Peyer's patch (tissue), 4 donors: ENCODE measurements at regions not wholly inside any gene's neighbourhood (a gene's known extent, or its start where the extent isn't known, plus 50 kb on each side); places are given as distances from the start of the nearest gene placed in this dataset.
A peak's percentile ranks its signal among the peaks of the same experiment; 100 is the strongest.

Experiments
- DNase-seq, 3 donors: peaks; one replicate each; pipeline ENCODE4 v3.0.0-alpha.2; 2017 to 2019
- H3K27ac ChIP-seq, 4 donors: fragments of 200-600 bp; sonication (generic); one replicate each; pipeline ENCODE4 v1.5.1; 2016 to 2019
- H3K27me3 ChIP-seq, 2 donors: fragments of 200-600 bp; sonication (generic); one replicate each; pipeline ENCODE4 v1.5.1; 2019
- H3K36me3 ChIP-seq, 3 donors: fragments of 200-600 bp; sonication (generic); one replicate each; pipeline ENCODE4 v1.5.1; 2016 to 2019
- H3K4me1 ChIP-seq, 4 donors: fragments of 200-600 bp; sonication (generic); one replicate each; pipeline ENCODE4 v1.5.1; 2016 to 2019
- H3K4me3 ChIP-seq, 4 donors: fragments of 200-600 bp; sonication (generic); 1 replicate in 3 of 4; 2 replicates in 1 of 4; pipeline ENCODE4 v1.5.1; 2016 to 2019; ENCODE audit warnings: mild to moderate bottlenecking in 1 of 4
- H3K9me3 ChIP-seq, 4 donors: fragments of 200-600 bp; sonication (generic); one replicate each; pipeline ENCODE4 v1.5.1; 2016 to 2019; ENCODE audit warnings: mild to moderate bottlenecking in 1 of 4
- CTCF ChIP-seq, 6 experiments: fragments of 450-650 bp in 4 of 6; fragments of 200-600 bp in 2 of 6; sonication (generic) in 1 of 6; IDR thresholded peaks; one replicate each; pipeline ENCODE4 v1.5.1; 2017 to 2019; ENCODE audit warnings: antibody characterized with exemption in 6 of 6, mild to moderate bottlenecking in 3 of 6, moderate library complexity in 1 of 6
- POLR2A ChIP-seq, 2 donors: fragments of 450-650 bp; IDR thresholded peaks; one replicate each; pipeline ENCODE4 v1.5.1; 2017; ENCODE audit warnings: antibody characterized with exemption in 2 of 2, mild to moderate bottlenecking in 2 of 2, moderate library complexity in 2 of 2

GRCh38 chr19:30686826-30687566 lies 314.8 kb downstream of the ZNF536 start:
- Histone ChIP-seq H3K4me1 (peaks cover 0 to 4% (median 0%) of the 10 kb centered on the region in 4 donors), H3K4me3 (no peak overlapping the region), H3K9me3 (no peaks in the 10 kb centered on the region), H3K27ac (no peak overlapping the region), H3K36me3 (no peaks in the 10 kb centered on the region), H3K27me3 (no peaks in the 10 kb centered on the region)
- no peak for DNase-seq
- TF ChIP-seq POLR2A (IDR thresholded peaks at IDR 0.05) (no peak), CTCF (IDR thresholded peaks at IDR 0.05) (no peak)

- TF ChIP-seq CTCF (IDR thresholded peaks at IDR 0.05) = no peak
- TF ChIP-seq POLR2A (IDR thresholded peaks at IDR 0.05) = no peak
- Histone ChIP-seq H3K27me3 (no peaks in the 10 kb centered on the region), H3K4me3 (no peak overlapping the region), H3K36me3 (no peaks in the 10 kb centered on the region), H3K9me3 (no peaks in the 10 kb centered on the region), H3K4me1 (no peaks in the 10 kb centered on the region), H3K27ac (no peak overlapping the region)
- DNase-seq = no peak
Observed at GRCh38 chr19:30686176-30686820, 314.1 kb downstream of the ZNF536 start.

GRCh38 chr19:30685426-30686000 lies 313.3 kb downstream of the ZNF536 start:
- no peaks in the 10 kb centered on the region for H3K27me3 ChIP-seq
- DNase-seq = no peak
- no peaks in the 10 kb centered on the region for H3K9me3 ChIP-seq
- TF ChIP-seq CTCF (IDR thresholded peaks at IDR 0.05) (no peak), POLR2A (IDR thresholded peaks at IDR 0.05) (no peak)
- no peaks in the 10 kb centered on the region for H3K4me1 ChIP-seq
- H3K4me3 ChIP-seq = no peak overlapping the region
- H3K27ac ChIP-seq = no peak overlapping the region
- H3K36me3 ChIP-seq = no peaks in the 10 kb centered on the region

GRCh38 chr19:30684613-30685012 lies 312.4 kb downstream of the ZNF536 start:
- no peak overlapping the region for H3K27ac ChIP-seq
- no peak for DNase-seq
- H3K9me3 ChIP-seq = no peaks in the 10 kb centered on the region
- H3K4me3 ChIP-seq = no peak overlapping the region
- TF ChIP-seq POLR2A (IDR thresholded peaks at IDR 0.05) (no peak), CTCF (IDR thresholded peaks at IDR 0.05) (no peak)
- H3K36me3 ChIP-seq = no peaks in the 10 kb centered on the region
- no peaks in the 10 kb centered on the region for H3K4me1 ChIP-seq
- no peaks in the 10 kb centered on the region for H3K27me3 ChIP-seq

- H3K27me3 ChIP-seq = no peaks in the 10 kb centered on the region
- TF ChIP-seq CTCF (IDR thresholded peaks at IDR 0.05) = peak; percentile 34 to 78 (median 72)
- no peak for TF ChIP-seq POLR2A (IDR thresholded peaks at IDR 0.05)
- no peaks in the 10 kb centered on the region for H3K4me1 ChIP-seq
- no peak overlapping the region for H3K4me3 ChIP-seq
- H3K36me3 ChIP-seq = no peaks in the 10 kb centered on the region
- DNase-seq = peak; percentile 32 to 72 (median 72)
- no peak overlapping the region for H3K27ac ChIP-seq
- no peaks in the 10 kb centered on the region for H3K9me3 ChIP-seq
Observed at GRCh38 chr19:30682999-30683536, 310.9 kb downstream of the ZNF536 start.
